GM18951 (cell line): ENCODE measurements at regions not wholly inside any gene's neighbourhood (a gene's known extent, or its start where the extent isn't known, plus 50 kb on each side); places are given as distances from the start of the nearest gene placed in this dataset.

ENCODE experiments used
- POLR2A ChIP-seq: IDR thresholded peaks from 4 replicates; pipeline ENCODE4 v1.6.1; 2011; ENCODE audit warnings: mild to moderate bottlenecking; ENCODE audit not compliant: insufficient read length, insufficient read depth; ENCODE audit errors: extremely low read depth
- in situ Hi-C: fragments of 300-500 bp; cut with MboI; formaldehyde crosslinking; loops from one replicate; pipeline ENCODE4 v1.12.0; 2022; ENCODE audit warnings: low sequenced_read_pairs, mixed read lengths, inconsistent platforms; ENCODE audit not compliant: unreplicated experiment

DNA sequence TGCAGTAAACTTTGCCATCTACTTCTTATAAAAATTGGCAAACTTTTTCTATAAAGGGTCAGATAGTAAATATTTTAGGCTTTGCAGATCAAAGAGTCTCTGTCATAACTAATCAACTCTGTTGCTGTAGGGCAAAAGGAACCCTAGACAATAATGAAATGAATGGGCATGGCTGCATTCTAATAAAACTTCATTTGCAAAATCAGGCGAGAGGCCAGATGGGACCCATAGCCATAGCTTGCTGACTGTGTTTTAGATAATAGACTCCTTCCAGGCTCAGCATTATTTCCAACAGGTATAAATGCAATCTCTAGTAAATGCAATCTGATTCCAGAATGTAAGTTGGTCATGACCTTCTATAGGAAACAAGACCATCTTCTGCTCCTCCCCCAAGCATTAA is 490.7 kb downstream of the TOX3 start:
- no peak for TF ChIP-seq POLR2A
- in situ Hi-C loops, result no loop called here

DNA sequence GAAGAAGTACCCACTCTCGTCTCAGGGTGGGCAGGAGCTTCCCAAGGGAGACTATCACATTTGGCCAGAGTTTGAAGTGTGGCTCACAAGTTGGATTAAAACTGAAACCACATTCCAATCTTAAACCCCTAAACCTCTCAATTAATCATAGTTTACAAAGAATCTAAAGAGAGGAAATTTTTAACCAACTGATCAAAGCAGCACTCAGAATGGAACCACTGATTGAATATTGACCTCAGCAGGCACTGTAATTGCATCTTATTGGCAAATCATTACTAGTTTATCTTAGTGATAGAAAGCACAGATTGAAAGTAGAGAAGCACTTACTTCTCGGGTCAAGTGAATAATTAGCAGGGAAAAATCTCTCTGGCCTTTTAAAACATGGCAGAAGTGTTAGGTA is 491.6 kb downstream of the TOX3 start:
- in situ Hi-C loops, result no loop called here
- TF ChIP-seq POLR2A, result no peak

DNA sequence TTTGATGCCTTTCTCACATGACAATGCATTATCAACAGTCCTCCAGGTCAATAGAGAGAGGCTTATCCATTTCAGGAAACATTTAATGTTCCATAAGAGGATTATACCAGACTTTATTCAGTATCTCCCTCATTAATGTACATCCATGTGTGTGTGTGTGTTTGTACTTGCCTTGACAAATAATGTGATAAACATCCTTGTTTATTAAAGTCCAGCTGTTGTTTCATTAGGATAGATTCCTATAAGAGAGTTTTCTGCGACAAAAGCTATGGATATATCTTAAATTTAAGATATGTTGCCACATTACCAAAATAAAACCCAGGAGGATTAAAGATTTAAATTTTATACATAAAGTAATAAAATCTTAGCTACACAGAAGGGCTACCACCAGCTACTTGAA is 492.6 kb downstream of the TOX3 start:
- TF ChIP-seq POLR2A, result no peak
- in situ Hi-C loops, result no loop called here

DNA sequence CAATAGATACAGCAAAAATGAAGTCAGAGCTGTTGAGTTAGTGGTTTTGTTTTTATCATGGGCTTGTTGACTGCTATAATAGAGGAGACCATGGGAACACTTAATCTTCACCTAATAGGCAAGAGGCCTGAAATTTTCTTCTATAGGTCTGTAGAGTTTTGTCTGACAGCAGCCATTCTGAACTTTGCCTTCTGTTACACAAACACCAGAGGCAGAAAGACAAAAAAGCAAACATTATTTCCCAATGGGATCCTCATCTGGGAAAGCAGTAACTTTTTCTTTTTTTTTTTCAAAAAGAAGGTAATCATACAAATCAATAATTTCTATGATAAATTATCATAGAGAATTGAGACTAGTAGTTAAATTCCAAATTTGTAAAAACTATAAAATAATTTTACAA is 494.1 kb downstream of the TOX3 start:
- TF ChIP-seq POLR2A, result no peak
- in situ Hi-C loops, result no loop called here

DNA sequence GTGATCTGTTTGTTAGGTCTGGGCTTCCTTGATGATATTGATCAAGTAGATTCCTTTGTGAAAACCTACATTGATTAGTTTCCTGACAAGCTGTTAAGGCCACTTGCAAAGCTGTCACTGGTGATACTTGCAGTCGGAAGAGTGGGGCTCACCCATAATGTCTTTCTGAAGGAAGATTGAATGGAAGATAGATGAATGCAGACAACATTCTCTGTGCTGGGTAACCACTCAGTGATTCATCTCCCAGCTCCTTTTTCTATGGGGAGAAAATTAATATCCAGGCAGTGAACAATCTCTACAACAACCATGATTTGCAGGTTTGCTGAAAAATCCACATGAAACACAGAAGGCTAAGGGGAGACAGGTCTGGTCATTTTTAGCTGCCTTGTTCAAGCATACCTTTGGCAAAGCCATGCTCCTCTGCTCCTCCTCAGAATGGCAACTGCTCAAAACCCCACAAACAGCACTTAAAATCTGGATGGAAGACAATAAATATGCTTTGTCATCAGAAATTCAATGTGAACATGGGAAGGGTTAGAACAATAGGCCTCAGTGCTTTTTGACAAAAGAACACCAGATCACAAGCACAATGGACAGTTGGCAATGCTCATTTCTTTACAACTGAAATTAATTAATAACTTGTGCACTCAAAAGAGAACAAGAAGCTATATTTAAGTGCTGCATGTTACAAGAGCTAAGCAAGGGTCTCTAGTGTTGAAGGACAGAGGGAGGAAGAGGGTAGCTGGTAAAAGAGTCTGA is 495.4 kb downstream of the TOX3 start:
- TF ChIP-seq POLR2A, result no peak
- in situ Hi-C loops, result no loop called here

DNA sequence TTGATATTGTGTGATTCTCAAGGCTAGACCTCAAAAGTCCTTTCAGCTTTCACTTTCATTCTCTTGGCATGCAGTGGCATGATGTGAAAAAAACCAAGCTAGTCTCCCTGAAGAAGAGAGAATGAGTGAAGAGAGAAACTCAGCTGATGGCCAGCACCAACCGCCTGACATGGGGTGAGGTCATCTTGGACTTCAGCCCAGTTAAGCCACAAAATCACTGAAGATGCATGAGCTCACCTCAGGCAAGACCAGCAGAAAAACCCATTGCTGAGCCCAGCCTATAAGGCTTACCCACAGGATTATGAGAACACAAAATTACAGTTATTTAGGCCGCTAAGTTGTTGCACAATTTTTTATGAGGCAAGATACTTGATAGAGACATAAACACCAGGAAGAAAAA is 496.5 kb downstream of the TOX3 start:
- in situ Hi-C loops, result no loop called here
- no peak for TF ChIP-seq POLR2A

DNA sequence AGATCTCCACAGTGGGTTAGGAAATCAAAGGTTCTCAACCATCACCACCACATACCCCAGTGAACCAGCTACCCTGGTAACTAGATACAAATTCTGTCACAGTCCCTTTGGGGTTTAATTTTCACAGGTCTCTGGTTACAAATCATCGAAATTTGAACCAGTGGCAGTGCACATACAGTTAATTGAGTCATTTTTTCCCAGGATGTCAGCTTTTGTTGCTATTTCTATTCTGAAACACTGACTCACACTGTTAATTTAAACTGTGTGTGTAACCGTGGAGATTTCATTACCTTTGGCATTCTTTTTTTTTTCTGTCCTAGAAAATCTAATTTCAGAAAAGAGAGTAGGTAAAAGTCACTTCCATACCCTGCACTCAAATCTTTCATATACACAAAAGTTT is 511.5 kb downstream of the TOX3 start:
- no peak for TF ChIP-seq POLR2A
- in situ Hi-C loops, result no loop called here

DNA sequence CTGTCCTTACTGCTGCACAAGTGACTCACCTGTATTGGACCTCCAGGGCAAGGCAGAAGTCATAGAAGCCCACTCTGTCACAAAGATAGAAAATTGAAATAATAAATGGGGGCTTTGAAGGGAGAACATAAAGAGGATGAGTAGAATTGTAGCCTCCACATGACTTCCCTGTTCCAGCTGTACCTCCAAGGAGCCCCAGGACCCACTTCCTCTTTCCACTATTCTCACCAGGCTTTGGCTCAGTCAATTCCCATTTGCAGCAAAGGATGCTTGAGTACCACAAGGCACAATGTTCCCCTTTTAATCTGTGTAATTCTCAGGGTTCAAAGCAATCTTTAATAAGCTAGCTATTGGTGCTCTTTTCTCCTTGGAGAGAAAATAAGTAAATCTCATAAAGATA is 512.1 kb downstream of the TOX3 start:
- no peak for TF ChIP-seq POLR2A
- in situ Hi-C loops, result no loop called here

DNA sequence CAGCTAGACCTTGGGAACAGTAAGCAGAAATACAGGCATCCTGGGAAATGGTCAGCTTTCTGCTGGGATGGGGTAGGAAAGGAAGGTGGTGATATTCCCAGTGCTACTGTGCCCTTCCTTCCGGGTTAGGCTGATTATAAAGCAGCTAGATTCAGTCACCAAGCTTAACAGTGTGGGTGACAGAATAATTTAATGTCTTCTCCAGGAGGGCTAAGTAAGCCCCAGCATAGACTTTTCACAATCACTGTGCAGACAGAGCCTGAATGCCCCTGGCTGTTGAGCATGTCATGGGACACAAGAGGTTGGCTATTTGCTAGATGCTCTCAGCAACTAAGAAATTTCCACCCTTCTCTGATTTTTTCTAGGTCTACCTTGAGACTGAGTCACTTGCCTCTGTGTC is 513.0 kb downstream of the TOX3 start:
- TF ChIP-seq POLR2A, result no peak
- in situ Hi-C loops, result no loop called here

DNA sequence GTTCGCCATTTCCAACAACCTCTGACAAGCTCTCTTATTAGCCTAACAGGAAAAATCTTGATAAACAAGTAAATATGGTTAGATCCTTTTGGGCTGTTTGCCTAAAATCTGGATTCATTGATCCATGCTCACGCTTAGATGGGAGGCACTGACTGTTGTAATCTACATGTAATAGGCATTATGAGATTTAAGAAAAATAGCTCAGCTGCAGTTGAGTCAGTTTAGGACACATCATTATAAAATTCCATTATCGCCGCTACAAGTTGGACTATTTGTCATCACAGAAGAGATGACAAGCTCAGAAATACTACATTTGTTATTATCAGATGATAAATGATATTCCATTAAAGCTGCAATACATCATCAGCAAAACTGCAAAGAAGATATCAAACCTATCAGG is 524.0 kb downstream of the TOX3 start:
- in situ Hi-C loops, result no loop called here
- no peak for TF ChIP-seq POLR2A

DNA sequence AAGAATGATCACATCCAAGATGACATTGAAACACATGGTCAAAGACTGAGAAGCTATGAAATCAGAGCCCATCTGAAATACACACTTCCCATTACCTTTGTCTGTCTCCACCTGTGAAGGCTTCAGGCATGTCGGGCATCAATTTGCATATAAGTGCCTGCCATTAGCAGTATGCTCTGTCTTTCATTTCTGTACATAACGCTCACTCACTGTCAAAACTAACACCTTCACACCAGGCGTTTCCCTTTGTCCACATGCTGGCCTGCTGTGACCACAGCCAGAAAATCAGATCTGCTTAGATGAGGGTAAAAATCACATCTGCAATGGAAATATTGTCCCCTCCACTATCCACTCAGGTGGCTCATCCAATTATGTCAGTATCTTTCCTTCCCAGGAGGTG is 524.8 kb downstream of the TOX3 start:
- TF ChIP-seq POLR2A, result no peak
- in situ Hi-C loops, result no loop called here

DNA sequence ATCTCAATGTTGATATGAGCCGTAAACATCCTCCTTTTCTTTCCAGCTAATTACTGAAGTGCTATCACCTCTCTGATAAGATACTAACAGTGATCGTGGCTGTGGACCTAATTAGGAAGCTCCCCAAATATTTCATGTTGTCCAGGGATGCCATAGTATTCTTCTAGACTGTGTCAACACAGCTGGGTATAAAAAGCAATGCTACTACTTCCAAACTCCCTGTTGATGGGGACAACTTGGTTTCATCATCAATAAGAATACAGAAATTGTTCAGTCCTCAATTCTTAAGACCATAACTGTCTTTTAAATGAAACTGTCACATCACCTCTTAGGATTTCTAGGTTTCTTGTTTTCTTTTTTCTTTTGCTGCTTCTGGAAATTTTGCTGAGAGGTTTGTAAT is 530.6 kb downstream of the TOX3 start:
- no peak for TF ChIP-seq POLR2A
- in situ Hi-C loops, result no loop called here

DNA sequence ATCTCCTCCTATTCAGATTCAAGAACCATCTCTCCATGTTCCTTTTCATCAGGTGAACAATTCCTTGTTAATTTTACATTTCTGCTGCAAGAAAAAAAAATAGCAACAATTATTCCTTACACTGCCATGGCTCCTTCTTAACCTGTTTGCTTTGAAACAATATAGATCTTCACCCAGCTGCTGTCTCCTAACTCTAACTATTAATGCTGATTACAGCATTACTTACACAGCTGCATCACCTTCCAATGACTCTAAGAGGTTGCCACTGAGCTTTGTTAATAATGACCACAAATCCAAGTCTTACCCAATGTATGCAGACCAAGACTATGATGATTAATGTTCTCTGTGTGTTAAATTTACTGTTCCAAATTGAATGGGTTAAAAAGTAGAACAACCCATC is 541.4 kb downstream of the TOX3 start:
- TF ChIP-seq POLR2A, result no peak
- in situ Hi-C loops, result no loop called here

DNA sequence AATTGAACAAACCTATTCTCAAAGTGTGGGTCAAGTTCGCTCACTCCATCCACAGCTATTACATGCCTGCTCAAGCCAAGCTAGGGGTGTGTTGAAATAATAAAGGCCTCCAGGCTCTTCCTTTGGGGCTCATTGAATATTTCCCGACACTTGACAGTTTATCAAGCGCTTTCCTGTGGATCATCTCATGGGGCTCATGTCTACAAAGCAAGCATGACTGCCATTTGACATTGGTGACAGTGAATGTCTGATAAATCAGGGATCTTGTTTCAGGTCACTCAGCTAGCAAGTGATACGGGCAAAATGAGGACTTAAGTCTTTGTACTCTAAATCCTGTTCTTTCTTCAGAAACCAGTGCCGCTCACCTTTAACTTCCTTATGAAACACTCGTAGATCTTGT is 542.6 kb downstream of the TOX3 start:
- no peak for TF ChIP-seq POLR2A
- in situ Hi-C loops, result no loop called here

DNA sequence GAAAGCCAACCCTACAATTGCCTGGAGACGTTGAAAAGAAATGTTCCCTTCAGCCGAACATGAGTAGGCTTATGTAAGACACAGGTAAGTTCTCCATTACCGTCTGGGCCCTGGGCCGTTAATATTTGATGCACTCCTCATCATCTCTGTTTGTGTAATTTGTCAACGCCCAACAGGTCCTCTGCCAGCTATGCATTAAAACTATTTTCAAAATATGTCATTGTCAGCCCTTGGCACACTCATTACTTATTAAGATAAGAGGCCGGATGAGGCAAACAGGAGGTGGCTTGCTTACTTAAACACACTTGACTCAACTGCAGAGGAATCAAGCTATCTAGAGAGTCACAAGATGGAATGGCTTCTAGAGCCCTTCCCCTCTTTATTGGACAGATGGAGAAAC is 544.9 kb downstream of the TOX3 start:
- in situ Hi-C loops, result no loop called here
- no peak for TF ChIP-seq POLR2A
